ENCODE measurements at regions not wholly inside any gene's neighbourhood (a gene's known extent, or its start where the extent isn't known, plus 50 kb on each side); places are given as distances from the start of the nearest gene placed in this dataset.

DNA sequence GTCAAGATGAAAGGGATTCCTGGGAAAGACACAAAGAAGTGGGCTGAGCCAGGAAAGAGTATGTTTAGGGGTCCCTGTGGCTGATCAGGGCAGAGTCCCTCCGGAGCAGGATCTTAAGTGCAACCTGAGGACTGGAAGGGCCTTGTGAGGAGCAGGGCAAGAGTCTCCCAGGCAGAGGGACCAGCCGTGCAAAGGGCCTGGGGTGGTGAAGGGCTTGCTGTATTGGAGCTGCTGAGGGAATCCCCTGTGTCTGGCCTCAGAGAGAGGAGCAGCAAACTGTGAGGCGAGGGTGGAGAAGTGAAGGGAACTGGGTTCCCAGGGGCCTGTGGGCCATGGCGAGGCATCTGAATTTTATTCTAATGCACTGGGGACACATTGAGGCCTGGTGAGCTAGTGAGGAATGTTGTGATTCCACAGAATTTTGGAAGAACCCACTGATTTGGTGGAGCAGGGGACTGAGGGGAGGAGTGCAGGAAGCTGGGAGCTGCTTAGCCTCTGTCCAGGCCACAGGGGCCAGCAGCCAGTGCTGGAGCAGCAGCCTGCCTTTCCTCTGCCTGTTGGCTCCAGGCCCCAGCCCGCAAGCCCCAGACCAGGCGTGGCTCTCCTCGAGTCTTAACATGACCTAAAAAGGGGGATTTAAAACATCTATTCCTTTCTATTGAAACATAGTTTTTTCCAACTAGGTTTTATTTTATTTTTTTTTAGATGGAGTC lies 138.4 kb upstream of the IGFBP3 start:
- no peak overlapping the region for H3K4me3 ChIP-seq (ENCODE audit: low read length, poor library complexity, severe bottlenecking)
- H4K20me1 ChIP-seq (ENCODE audit: insufficient read depth, low read length, poor library complexity, severe bottlenecking): no peaks in the 10 kb centered on the region
- no peaks in the 10 kb centered on the region for H3F3A ChIP-seq (ENCODE audit: low read depth)
- H2AFZ ChIP-seq (ENCODE audit: low read length): no peak overlapping the region
- no peaks in the 10 kb centered on the region for H3K4me1 ChIP-seq (ENCODE audit: insufficient read depth, low read length, poor library complexity, severe bottlenecking)
- no peaks in the 10 kb centered on the region for H3K9me2 ChIP-seq (replicated peaks; ENCODE audit: low read depth, low read length)
- no peaks in the 10 kb centered on the region for H3K27me3 ChIP-seq (ENCODE audit: insufficient read depth, low read length, poor library complexity, severe bottlenecking)
- H3K9me3 ChIP-seq (ENCODE audit: insufficient read depth, low read depth, low read length): no peaks in the 10 kb centered on the region; the same call in 1 of the 2 replicates
- no peak overlapping the region for H3K4me2 ChIP-seq (ENCODE audit: low read depth, low read length, poor library complexity, severe bottlenecking)
- no peak overlapping the region for H3K9ac ChIP-seq (ENCODE audit: low read depth, low read length, poor library complexity, severe bottlenecking)
- TF ChIP-seq, protein P1, sequence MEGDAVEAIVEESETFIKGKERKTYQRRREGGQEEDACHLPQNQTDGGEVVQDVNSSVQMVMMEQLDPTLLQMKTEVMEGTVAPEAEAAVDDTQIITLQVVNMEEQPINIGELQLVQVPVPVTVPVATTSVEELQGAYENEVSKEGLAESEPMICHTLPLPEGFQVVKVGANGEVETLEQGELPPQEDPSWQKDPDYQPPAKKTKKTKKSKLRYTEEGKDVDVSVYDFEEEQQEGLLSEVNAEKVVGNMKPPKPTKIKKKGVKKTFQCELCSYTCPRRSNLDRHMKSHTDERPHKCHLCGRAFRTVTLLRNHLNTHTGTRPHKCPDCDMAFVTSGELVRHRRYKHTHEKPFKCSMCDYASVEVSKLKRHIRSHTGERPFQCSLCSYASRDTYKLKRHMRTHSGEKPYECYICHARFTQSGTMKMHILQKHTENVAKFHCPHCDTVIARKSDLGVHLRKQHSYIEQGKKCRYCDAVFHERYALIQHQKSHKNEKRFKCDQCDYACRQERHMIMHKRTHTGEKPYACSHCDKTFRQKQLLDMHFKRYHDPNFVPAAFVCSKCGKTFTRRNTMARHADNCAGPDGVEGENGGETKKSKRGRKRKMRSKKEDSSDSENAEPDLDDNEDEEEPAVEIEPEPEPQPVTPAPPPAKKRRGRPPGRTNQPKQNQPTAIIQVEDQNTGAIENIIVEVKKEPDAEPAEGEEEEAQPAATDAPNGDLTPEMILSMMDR (conservative IDR thresholded peaks at IDR 0.05; ENCODE audit: low read length): no peak
- TF ChIP-seq EZH2phosphoT487 (IDR thresholded peaks at IDR 0.05; ENCODE audit: borderline replicate concordance): no peak
- no peaks in the 10 kb centered on the region for H3K79me2 ChIP-seq (ENCODE audit: insufficient read depth, low read length)
- no peaks in the 10 kb centered on the region for H3K36me3 ChIP-seq (ENCODE audit: insufficient read depth, low read length)

DNA sequence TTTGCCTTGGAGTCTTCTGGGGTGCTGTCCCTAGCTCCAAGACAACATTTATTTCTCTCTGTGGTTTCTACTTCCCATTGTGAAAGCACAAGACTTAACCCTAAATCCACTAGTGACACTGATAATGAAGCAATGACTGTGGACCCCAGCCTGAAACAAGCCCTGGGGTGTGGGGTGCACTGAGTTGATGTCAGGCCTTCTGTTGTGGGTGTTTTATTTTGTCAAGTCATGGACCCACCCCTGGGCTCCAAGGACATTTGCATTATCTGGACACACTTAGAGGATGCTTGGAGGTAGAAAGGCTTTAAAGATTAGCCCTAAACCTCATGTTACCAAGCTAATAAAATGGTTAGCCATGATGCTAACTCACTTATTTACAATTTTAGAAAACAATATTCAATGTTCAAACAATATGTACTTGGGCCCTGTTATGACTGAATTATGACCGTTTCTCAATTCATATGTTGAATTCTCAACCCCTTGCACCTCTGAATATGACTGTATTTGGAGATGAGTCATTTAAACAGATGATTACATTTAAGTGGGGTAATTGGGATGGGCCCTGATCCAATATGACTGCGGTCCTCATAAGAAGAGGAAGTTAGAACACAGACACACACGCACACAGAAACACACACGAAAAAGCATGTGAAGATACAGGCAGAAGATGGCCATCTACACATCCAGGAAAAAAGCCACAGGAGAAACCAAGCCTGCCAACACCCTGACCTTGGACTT lies 137.2 kb upstream of the IGFBP3 start:
- no peaks in the 10 kb centered on the region for H3K4me1 ChIP-seq (ENCODE audit: insufficient read depth, low read length, poor library complexity, severe bottlenecking)
- no peak overlapping the region for H3K4me2 ChIP-seq (ENCODE audit: low read depth, low read length, poor library complexity, severe bottlenecking)
- H3K9me3 ChIP-seq (ENCODE audit: insufficient read depth, low read depth, low read length): no peaks in the 10 kb centered on the region; the same call in 1 of the 2 replicates
- TF ChIP-seq EZH2phosphoT487 (IDR thresholded peaks at IDR 0.05; ENCODE audit: borderline replicate concordance): no peak
- TF ChIP-seq, protein P1 (conservative IDR thresholded peaks at IDR 0.05; ENCODE audit: low read length): no peak
- H3K4me3 ChIP-seq (ENCODE audit: low read length, poor library complexity, severe bottlenecking): no peak overlapping the region
- H3K9me2 ChIP-seq (replicated peaks; ENCODE audit: low read depth, low read length): no peaks in the 10 kb centered on the region
- H3K27me3 ChIP-seq (ENCODE audit: insufficient read depth, low read length, poor library complexity, severe bottlenecking): no peaks in the 10 kb centered on the region
- no peaks in the 10 kb centered on the region for H3K79me2 ChIP-seq (ENCODE audit: insufficient read depth, low read length)
- H2AFZ ChIP-seq (ENCODE audit: low read length): no peak overlapping the region
- H3K9ac ChIP-seq (ENCODE audit: low read depth, low read length, poor library complexity, severe bottlenecking): no peak overlapping the region
- H3K36me3 ChIP-seq (ENCODE audit: insufficient read depth, low read length): no peaks in the 10 kb centered on the region
- no peaks in the 10 kb centered on the region for H3F3A ChIP-seq (ENCODE audit: low read depth)
- H4K20me1 ChIP-seq (ENCODE audit: insufficient read depth, low read length, poor library complexity, severe bottlenecking): no peaks in the 10 kb centered on the region

DNA sequence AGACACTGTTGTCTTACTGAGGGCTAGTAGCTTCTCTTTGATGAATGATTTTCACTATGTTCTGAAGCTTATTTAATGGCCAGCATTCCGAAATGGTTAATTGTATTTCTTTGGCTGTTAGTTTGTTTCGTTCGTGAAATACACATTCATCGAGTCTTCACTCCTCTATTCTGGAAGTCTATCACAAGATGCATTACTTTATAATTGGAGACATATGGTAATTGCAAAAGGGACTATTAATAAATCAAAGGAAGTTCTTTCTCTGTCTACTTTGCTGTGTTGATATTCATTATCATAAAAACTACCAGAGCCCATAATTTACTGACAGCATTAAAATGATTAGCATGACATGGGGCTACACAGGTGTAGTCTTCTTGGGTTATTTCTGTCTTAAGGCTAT lies 133.8 kb upstream of the IGFBP3 start:
- no peak overlapping the region for H3K4me3 ChIP-seq (ENCODE audit: low read length, poor library complexity, severe bottlenecking)
- TF ChIP-seq, protein P1 (conservative IDR thresholded peaks at IDR 0.05; ENCODE audit: low read length): no peak
- TF ChIP-seq EZH2phosphoT487 (IDR thresholded peaks at IDR 0.05; ENCODE audit: borderline replicate concordance): no peak
- H3K79me2 ChIP-seq (ENCODE audit: insufficient read depth, low read length): no peaks in the 10 kb centered on the region
- H3K9me3 ChIP-seq (ENCODE audit: insufficient read depth, low read depth, low read length): no peaks in the 10 kb centered on the region
- no peak overlapping the region for H3K9ac ChIP-seq (ENCODE audit: low read depth, low read length, poor library complexity, severe bottlenecking)
- no peaks in the 10 kb centered on the region for H4K20me1 ChIP-seq (ENCODE audit: insufficient read depth, low read length, poor library complexity, severe bottlenecking)
- H3K4me2 ChIP-seq (ENCODE audit: low read depth, low read length, poor library complexity, severe bottlenecking): no peak overlapping the region
- no peaks in the 10 kb centered on the region for H3F3A ChIP-seq (ENCODE audit: low read depth)
- no peaks in the 10 kb centered on the region for H3K27me3 ChIP-seq (ENCODE audit: insufficient read depth, low read length, poor library complexity, severe bottlenecking)
- no peaks in the 10 kb centered on the region for H3K36me3 ChIP-seq (ENCODE audit: insufficient read depth, low read length)
- H3K9me2 ChIP-seq (replicated peaks; ENCODE audit: low read depth, low read length): no peaks in the 10 kb centered on the region
- no peak overlapping the region for H2AFZ ChIP-seq (ENCODE audit: low read length)
- H3K4me1 ChIP-seq (ENCODE audit: insufficient read depth, low read length, poor library complexity, severe bottlenecking): no peaks in the 10 kb centered on the region
